AG20443 (cell line): ENCODE measurements at regions not wholly inside any gene's neighbourhood (a gene's known extent, or its start where the extent isn't known, plus 50 kb on each side); places are given as distances from the start of the nearest gene placed in this dataset.
A peak's percentile ranks its signal among the peaks of the same experiment; 100 is the strongest.
"Not testable (repeated sequence)": the region's sequence is repeated elsewhere in the genome, so short reads cannot be mapped to it uniquely, and the experiment has no call there.

Source experiments
- DNase-seq: peaks from one replicate; pipeline ENCODE4 v3.0.0; 2012; ENCODE audit warnings: low spot score, mixed read lengths

DNA sequence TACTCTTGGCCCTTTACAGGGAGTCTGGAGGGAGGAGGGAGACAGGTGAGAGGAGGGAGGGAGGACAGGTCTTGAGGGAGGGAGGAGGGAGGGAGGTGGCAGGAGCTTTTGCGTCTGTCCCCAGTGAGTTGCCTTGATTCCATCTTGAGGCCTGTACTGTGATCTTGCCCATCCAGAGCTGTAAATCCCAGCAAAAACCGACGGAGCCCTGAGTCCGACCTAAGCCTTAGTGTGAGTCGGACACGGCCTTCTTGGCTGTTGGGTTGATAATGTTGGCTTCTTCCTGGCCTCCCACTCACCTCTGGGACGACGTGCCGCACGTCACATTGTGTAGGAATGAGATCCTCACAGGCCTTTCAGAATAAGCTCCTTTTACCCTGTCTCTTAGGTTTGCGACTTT, 72.5 kb downstream of the RGS12 start:
- DNase-seq = no peak

GRCh38 chr4:3365871-3366842, 73.3 kb downstream of the RGS12 start:
- DNase-seq = peak; percentile 7

DNA sequence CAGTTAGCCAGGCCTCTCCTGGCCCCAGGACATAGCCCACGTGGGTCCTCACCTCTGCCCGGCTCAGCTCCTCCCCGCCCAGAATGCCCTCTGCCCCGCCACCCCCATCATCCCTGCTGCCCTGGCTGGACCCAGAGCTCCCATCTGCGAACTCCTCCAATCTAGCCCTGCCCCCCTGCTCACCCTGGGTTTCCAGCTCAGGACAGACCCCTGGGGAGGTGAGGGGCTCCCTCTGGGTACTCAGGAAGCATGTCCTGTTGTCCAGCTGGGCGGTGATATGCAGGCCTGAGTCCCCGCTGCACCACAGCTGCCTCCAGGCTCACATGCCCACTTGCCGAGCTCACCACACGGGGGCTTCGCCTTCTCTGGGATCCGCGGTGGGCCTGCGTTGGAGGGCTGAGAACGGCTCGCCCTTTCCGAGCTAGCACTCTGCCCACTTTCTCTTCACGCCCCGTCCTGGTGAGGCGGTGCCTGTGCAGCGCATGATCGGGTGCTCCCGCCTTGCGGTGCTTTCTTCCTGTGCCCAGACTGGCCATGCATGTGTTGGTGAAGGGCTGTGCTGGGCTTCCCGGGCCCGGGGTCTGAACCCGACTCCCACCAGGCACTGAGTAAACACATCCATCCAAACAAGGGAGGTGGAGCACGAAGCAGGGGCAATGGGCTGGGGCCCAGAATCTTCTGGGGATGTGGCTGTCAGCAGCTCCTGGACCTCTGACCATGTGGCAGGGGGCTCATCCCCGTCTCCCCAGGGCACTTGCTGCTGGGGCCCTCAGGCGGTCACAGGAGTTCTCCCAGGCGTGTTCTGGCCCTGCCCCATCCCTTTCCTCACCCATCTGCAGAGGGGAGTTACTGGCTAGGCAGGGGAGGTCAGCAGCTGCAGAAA, 74.3 kb downstream of the RGS12 start:
- DNase-seq = peak; percentile 6

DNA sequence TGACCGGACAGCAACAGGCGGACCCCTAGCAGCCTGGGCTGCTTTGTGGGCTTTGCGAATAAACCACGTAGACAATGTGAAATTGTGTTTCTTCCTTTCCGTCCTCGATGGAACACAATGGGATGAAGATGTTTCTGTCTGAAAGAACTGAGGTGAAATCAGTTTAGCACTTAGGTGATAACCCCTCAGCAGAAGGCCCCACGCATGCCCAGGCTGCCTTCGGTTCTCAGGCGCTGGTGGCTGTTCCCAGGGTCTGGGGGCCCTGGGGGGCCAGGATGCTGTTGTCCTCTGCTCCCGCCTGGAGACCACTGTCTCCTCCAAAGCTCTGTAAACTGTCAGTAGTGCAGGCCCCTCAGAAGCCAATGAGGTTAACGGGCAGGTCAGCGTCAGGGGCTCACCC, 73.9 kb upstream of the HGFAC start:
- no peak for DNase-seq

GRCh38 chr4:3368334-3368733, 73.4 kb upstream of the HGFAC start:
- DNase-seq = no peak

GRCh38 chr4:3368841-3369760, 72.7 kb upstream of the HGFAC start:
- peak; percentile 19 for DNase-seq

DNA sequence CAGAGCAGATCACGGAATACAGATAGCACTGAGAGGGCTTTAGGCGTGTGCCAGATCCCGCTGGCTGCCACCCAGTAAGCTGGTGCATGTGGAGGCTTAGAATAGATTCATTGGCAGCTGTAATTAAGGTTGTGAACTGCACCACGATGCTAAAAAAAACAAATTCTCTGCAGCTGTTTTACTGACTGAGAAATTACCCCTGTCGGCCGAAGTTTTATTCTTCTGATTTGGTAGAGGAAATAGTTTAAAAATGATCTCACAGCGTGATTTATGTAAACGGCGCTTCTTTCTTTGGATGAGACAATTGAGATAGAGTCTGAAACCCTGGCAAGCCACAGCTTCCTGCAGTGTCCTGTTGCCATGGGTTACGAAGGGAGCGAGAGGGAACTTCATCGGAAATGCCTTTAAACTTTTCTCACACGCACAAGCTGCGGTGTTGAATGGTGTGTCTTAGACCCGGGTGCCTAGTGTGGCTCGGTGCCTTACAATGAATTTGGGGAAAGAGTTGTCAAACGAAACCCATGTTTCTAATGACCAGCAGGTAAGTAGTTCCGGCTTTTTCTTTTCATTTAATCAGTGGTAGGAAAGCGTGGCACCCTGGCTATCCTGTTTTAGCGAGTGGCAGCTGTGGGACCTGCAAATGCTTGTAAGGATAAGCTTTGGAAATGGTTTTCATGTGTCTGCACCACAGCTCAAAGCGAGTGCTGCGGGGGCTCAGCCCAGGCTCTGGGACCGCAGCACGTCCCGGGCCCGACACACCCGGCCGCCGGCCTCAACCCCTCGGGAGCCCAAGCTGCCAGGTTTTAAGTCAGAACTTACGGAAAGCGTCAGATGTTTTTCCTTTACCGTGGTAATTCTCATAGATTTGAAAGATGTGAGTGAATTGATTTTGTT, 71.7 kb upstream of the HGFAC start:
- peak; percentile 91 for DNase-seq

GRCh38 chr4:3371033-3372001, 70.5 kb upstream of the HGFAC start:
- peak; percentile 6 for DNase-seq

DNA sequence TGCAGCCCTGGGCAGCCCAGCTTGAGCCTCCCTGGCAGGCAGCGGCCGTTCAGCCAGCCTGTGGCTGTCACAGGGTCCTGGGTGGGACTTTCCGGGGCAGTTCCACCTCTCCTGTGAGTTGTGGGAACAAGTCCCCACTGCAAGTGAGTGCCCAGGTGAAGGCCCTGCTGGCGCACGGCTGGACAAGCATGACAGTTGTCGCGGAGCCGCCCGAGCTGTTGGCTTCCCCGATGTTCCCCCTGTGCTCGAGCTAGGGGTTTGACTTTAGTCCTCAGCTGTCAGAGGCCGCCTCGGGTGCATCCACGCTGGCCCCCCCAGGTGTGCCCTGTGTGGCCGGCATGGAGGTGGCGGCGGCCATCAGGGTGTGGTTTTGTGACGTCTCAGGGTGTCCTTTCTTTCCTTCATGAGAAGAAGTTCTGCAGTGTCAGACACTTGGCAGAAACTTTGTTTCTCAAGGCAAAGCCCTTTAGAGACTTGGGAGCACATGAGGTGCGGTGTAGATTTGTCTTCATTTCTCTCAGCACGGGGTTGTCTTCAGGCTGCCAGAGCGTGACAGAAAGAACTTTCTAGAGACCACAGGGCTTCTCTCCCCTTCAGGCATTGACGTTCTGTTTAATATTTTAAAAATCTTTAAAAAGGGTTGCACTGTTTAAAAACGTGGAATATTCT, 69.4 kb upstream of the HGFAC start:
- no peak for DNase-seq

DNA sequence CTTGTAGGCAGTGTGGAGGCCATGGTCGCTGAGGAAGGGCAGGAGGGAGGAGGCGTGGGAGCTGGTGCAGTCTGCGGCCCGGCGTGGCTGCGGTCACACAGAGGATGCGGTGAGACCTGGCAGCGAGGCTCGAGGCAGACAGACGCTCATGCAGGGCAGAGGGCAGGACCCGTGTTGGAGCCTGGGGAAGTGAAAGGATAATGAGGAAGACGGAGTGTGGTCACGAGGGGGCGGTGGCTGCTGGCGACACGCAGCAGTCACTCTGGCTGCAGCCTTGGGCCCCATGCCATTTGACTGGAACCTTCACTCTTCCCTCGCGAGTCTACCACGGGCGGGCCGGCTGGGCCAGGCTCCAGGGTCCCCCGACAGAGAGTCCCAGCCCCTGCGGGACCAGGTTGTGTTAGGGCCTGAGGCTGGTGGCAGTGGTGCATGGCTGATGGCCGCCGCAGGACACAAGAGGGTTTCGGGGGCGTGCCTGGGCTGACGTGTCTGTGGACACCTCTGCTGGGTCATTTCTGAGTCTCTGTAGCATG, 68.8 kb upstream of the HGFAC start:
- no peak for DNase-seq

DNA sequence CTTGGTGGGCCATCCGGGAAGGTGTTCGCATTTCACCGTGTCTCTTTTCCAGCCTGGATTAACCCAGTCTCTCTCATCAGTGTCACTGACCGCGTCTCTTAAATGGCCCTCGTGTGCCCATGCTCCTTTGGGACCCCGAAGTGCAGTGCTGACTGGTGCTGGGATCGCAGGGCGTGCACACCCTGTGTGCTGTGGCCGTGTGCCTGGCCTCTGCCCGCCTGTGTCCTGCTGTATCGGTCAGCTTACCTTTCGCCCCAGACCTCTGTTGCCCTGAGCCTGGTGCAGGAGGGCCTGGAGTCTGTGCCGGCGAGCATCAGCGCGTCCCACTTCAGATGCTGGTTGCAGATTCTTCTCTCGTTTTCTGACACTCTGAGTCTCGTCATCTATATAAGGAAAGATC, 68.3 kb upstream of the HGFAC start:
- peak; percentile 3 for DNase-seq

DNA sequence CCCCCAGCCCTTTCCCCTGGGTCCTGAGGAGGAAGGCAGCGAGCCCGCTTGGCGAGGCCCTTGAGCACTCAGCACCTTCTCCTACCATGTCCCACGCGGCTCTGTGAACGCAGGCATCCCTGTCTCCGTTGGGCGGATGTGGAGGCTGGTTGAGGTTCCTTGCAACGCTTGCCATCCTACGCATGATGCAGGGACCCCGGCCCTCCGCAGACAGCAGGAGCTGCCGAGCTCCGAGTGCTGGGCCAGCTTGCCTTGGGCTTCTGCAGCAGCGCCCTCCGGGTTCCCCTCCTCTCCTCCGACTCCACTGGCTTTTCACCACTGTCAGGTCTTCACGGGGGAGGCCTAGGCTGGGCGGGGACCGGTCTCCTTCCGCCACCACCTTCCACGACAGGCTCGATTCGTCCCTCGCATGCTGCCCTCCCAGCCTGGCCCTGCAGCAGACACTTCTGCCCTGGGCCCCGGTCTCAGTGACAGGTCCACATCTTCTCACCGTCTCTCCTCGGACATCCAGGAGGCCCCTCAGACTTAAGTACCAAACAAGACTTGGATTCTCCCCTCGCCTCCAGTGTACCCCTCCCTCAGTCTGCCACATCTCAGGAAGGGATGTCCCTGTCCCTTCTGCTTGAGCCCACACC, 67.6 kb upstream of the HGFAC start:
- DNase-seq = peak; percentile 4

DNA sequence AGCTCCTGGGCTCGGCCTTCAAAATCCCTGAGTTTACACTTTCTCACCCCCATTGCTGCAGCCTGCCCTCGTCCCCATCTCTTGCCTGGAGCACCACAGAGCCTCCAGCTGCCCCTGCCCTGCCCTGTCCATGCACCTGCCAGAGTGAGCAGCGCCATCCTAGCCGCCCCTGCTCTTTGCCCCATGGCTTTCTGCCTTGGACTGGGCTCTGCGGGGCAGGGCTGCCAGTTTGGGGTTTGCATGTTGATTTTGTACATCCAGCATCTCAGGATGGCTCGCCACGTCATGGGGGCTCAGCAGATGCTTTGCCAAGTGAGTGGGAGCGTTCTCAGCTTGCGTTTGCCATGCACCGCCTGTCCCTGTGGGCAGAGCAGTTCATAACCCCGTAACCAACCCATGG, 67.1 kb upstream of the HGFAC start:
- peak; percentile 3 for DNase-seq

GRCh38 chr4:3375688-3376087, 66.1 kb upstream of the HGFAC start:
- peak; percentile 87 for DNase-seq

- DNase-seq = no peak
Measured at GRCh38 chr4:3376266-3376665, 65.5 kb upstream of the HGFAC start.

- DNase-seq = no peak
Measured at GRCh38 chr4:3377557-3377956, 64.2 kb upstream of the HGFAC start.

DNA sequence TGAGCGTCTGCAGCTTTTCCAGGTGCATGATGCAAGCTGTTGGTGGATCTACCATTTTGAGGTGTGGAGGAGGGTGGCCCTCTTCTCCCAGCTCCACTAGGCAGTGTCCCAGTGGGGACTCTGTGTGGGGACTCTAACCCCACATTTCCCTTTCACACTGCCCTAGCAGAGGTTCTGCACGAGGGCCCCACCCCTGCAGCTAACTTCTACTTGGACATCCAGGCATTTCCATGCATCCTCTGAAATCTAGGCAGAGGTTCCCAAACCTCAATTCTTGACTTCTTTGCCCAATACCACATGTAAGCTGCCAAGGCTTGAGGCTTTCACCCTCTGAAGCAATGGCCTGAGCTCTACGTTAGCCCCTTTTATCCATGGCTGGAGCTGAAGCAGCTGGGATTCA, 61.4 kb upstream of the HGFAC start:
- DNase-seq = not testable (repeated sequence)

DNA sequence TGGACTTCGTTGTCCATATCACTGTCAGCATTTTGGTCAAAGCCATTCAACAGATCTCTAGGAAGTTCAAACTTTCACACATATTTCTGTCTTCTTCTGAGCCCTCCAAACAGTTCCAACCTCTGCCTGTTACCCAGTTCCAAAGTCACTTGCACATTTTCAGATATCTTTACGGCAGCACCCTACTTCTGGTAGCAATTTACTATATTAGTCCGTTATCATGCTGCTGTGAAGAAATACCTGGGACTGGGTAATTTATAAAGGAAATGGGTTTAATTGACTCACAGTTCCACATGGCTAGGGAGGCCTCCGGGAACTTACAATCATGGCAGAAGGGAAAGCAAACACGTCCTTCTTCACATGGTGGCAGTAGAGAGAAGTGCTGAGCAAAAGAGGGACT, 60.6 kb upstream of the HGFAC start:
- DNase-seq = not testable (repeated sequence)
